Tongue (tissue), 1 donor: ENCODE measurements at regions not wholly inside any gene's neighbourhood (a gene's known extent, or its start where the extent isn't known, plus 50 kb on each side); places are given as distances from the start of the nearest gene placed in this dataset.

Source experiments
- DNase-seq: peaks from one replicate; pipeline ENCODE4 v3.0.0-alpha.2; 2015

DNA sequence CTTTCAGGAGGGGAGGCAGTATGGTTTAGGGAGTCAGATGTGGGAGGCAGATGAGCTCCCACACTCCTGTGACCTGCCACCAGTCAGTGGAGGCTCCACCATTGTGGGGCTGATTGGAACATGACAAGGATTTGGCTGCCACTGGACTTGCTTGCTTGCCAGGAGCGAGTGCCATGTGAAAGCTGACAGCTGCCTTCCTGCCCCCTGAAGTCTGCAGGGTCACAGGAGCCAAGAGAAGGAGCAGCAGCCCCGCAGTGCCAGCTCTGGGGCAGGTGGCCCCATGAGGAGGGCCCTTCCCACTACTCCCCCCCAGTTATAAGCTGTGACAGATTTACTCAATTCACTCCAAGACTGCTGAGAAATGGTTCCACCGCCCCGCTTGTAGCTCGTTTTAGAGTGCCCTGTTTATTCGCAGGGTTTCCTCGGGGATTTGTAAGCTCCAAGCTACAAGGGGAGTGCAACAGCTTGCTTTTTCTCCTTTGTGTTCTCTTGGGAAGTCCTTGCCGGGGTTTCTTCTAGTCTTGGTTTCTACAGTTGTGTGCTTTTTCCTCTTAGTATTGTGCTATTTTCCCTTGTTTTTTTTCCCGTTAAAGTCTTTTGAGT, 414.3 kb downstream of the MEIS1 start:
- no peak for DNase-seq

DNA sequence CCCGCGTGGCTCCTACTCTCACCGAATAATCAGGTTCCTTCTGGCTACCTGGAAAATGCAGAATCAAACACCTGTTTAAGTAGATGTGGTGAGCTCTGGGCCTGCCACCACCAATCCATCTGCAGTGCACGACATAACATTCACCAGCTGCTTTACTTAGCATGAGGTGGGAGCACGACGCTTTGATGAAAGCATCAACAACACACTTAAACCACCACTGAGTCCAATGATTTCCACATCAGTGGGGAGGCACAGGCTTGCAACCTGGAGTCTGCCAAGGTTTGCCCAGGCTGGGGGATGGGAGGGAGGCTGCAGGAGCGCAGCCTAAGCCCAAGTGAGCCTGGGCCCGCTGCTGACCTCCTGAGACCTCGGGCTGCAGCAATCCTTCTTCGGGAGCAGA, 415.5 kb downstream of the MEIS1 start:
- no peak for DNase-seq

DNA sequence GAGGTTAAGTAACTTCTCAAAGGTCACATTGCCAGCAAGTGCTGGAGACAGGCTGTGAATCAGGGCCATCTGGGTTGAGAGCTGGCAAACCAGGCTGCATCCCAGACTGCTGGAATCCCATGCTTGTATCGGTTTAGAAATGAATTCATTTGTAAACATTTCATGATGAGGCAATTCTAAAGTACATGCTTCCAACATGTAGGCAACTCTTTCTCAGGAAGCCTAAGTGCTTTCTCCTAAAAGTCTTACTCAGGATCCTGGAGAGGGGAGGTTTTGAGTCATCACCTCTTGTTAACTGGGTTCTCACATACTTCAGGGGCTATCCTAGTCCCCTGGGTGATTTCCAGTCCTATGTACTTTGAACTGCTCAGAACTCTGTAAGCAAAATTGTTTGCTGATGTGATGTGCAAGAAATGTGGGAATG, 416.5 kb downstream of the MEIS1 start:
- no peak for DNase-seq

DNA sequence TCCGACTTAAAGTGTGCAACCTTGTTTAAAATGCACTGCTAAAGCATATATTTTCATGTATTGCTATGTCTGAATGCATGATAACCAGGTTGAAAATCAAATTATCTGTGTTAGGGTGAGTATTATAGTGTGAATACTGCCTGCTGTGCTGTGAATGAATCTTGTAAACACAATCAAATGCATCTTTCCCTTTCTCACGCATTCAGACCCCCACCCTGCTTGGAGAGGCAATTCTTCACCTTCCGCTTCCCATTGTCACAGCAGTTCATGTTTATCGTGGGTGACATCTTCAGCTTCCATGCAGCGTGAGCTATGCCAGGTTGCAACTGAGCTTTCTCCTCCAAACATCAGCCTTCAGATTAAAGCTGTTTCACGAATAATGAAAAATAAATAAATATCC, 418.0 kb downstream of the MEIS1 start:
- no peak for DNase-seq

DNA sequence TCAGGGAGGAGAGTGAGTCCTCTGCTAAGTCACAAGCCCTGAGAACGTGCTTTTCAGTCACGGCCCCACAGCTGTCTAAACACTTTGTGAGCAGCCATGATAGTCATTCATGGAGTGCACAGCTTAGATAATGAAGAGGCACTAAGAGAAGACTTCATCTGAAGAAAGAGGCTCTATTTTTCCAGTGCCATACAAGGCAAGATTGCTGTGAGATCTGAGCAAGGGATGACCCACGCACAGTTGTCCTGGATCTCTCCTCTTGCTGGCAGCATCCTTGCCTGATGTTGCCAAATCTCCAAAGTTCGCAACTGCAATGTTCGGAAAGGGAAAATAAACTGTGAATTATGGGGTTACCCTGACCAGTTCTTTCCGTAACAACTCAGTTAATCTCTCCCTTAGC, 418.7 kb downstream of the MEIS1 start:
- no peak for DNase-seq

DNA sequence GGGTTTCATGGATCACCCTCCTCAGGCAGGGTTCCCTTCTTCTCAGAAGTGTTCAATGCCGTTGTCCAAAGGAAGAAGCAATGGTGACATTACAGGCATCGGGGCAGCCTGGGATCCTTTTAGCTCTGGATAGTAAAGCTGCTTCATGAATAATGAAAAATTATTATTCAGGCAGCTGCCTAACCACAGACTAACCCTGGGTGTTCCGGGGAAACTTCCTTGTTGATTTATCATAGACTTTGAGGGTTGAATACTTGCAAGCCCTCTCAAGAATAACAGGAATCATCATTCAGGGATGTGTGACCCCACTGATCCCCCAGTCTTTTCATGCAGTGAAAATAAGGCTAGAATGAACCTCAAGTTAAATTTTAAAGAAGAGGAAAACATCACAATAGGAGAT, 419.4 kb downstream of the MEIS1 start:
- no peak for DNase-seq

DNA sequence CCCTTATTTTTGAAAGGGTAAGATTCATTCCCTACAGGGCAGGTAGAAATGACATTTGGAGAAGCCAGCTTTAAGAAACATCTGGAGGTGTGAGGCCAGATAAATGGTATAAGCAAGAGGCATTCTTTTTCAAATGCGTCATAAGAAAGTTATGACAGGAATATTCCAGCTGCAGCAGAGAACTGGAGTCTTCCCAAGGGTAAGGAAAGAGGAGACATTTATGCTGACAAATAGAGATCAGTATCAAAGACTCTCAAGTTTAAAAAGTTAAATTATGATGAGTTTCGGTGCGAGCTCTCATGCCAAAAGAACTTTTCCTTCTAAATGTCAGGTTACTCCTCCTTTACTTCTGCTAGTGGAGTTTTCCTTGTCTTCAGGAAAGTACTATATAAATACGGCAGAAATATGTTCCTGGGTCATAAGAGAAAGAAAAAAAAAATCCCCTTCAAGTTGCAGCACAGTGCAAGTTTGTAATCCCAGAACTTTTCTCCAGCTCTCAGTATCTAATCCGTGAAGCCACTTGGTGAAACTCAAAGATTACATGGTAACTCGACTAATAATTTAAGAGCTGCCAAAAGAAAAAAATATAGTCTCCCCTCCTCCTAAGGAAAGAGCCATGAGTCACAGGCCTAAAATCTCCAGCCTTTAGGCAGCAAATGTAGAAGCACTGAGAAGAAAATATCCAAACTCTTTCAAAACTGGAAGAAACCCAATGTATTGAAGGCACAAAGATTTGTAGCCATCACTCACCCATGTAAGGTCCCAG, 428.1 kb downstream of the MEIS1 start:
- DNase-seq = peak; percentile 68

DNA sequence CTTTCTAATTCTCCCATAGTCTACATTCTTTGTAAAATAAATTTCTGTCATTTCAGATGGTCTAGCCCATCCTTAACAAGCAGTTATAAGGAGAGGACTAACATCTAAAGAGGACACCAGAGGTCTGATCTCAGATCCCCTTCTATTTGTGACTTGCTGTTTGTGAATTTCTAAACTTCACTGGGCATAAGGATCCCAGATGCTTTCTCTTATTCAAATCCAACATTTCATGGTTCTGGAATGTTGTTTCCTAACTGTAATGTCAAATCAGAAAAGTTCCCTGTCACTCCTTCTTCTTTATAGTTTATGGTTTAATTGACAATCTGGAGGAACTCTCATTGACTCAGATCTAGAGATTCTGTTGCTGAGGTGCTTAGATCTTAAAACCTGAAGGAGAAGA, 430.2 kb downstream of the MEIS1 start:
- DNase-seq = no peak

DNA sequence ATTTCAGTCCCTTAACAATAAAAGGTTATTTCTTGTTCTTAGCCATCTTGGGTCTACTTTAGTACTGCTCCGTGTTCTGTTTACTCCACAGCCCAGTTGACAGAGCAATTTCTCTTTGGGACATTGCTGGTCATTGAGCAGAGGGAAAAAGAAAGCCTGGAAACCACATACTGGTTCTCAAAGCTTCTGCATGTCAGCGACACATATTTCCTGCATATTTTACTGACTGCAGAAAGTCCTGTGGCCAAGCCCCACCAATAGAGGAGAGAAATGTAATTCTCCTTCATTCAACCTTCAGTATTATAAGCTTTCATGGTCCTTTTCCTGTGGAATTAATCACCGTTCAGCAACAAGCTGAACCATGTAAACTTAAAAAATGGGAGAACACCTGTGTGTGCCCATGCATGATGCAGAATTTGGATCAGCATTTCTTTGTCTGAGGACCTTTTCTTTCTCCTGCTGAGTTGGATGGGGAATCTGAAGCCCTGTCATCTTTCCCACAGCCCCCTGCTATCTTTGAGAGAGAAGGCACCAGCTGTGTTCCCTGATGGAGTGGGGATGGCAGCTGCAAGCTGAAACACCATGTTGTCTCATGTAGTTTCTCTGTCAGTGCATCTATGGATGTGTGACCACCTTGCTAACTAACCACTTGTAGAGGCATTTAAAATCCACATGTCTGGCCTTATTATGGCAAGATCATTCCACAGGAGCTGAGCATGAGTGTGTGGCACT, 431.6 kb downstream of the MEIS1 start:
- peak; percentile 48 for DNase-seq

DNA sequence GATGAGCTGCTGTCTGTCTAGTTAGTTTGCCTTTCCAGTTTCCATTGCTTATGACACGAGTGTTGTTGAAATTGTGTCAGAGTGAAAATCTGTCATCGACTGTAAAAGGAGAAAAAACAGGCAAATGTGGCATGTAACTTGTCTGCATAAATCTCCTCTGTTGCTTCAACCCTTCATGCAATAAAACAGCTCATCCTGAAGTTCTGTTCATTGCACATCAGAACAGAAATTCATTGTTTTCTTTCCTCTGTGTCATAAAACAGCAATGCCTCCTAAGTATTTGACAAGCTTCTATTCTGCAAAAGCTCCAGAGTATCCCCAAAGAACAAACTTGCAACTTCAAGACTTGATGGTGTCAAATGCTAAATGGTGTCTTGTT, 432.1 kb downstream of the MEIS1 start:
- no peak for DNase-seq

DNA sequence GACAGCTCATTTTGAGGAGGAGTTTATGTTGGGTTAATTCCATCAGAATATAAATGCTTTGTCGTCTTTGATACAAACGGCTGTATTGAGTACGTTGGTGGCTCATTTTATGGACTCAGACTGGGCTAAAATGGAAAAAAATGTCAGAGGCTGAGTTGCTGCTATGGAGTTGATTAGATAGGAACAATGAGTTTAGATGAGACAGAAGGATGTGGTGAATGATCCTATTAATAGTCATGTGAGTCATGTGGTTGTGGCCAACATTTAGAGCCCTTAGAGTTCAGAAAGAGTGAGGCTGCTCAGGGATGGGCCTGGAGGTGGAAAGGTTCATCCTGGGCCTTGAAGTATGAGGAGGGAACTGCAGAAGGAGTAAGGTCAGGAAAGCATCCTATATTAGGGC, 434.2 kb downstream of the MEIS1 start:
- DNase-seq = no peak

DNA sequence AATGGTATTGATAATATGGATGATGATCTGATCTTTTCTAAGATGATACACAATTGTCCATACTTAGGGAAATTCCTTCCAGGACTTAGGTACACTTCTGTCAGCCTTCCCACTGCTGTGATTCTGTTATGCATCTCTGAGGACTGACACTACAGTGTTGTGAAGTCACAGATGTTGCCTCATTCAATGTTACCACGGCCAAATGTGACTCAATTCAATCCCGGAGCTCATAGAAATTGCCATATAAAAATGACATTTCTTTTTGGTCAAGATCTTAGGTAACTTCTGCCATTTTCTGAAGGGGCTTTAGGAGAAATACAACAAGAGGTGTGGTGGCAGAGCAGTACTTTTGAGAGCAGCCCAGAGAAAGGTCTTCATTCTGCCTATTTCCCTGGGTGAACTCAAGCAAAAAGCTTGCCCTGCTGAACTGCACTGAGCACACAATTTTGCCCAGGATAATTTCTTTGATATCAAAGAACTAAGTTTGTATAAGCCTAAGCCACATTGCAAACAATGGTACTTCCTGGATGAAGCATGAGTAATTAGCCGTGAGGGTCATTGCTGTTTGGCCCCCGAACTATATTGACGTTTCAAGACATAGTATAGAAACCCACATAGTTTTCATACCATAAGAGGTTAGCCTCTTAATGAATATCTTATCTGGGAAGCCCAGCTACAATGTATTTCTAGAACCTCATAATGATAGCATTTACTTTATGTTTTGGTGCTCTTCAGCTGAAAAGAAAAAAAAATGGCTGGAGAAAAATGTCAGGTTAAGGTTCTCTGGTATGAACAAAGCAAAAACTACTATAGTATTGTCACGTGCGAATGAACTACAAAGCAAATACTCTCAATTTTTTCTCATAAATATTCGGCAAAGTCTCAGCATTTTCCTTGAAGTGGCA, 437.4 kb downstream of the MEIS1 start:
- DNase-seq = no peak

DNA sequence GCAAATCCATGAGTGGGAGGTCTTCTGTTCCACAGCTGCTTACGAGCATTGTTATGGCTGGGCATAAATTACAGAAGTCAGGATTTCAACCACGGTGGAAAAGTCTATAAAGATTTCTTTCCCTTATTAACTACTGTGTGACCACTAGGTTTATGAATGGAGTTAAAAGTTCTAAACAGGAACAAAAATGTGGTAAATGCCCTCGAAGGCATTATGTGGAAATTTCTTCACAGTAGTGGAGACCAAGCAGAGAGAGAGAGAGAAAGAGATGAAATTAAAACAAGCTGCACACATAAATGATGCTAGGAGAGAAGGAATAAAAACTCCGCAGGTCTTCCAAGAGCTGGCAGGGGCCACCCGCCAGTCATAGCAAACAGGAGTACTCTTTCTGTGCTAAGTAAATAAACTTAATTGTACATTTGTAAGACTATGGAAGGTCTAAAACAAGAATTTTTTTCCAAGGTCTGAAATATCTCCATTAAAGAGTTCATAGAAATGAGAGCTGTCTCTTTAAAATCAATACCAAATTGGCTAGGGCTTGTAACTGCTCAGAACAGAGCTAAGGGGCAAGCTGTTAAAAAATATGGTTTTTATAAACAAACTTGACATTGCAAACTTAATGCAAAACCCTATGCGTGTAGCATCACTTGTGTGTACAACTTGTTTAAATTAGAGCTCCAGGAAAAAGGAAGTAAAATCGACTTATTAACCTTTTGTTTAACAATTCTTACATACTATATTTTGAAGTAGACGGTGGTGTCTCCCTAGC, 438.2 kb downstream of the MEIS1 start:
- DNase-seq = no peak

DNA sequence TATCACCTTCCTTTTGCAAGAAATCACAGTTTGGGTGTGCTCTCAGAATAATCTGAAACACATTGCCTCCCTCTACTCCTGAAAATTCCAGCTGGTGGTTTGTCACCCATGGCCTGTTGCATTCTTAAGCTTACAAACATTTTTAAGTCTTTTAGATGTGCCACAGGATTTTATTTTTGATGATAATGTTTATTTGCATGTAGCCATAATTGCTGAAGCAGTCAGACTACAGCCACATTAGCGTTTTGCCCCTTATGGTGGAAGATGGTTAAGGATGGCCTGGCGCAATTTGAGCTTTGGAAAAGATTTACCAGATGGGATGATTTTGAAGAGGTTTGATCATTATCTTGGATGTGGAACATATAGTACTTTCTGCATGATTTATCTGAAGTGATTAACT, 439.5 kb downstream of the MEIS1 start:
- no peak for DNase-seq

DNA sequence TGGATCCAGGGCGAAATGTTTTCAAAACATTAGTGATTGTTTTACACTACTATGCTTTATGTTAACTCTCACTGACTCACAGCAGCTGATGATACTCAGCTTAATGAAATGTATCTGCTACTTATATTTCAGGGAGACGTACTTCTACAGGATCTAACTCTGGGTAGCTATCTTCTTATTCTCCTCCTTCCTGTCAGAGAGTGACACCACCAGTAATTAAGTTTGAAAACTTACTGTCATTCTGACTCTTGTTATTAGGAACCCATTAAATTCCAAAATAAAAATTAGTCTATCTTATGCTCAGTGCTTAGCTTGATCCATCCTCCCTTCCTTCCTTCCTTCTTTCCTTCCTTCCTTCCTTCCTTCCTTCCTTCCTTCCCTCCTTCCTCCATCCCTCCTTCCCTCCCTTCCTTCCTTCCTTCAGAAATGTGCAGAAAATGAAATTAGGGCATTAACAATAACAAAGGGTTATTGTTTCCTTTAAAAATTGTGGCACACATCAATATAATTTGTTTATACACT, 441.1 kb downstream of the MEIS1 start:
- DNase-seq = no peak

DNA sequence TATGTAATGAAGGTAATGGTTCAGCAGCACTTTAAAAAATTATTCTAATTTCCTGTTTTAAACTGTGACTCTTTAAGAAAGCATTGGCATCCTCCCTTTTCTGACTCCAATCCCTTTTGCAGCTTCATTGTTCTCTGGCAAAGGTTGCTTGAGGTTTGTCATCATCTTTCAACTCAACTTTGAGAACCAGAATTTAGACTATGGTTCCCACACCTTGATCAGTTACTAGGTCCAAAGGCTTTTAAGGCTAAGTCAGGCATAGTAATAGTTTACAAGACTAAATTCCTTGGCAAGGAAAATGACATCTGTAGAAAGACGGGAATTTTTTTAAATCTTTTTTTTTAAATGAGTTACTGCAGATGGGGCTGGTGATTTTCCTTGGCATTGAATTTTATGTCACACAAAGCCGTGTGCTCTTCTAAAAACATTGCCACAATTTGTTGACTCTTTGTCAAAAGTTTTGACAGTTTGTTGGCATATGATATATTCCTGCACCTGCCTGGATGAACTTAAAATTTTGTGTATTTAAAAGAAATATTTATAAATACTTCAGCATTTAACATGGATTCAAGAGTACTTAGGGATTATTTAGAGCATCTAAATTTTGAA, 451.0 kb downstream of the MEIS1 start:
- DNase-seq = peak; percentile 76

DNA sequence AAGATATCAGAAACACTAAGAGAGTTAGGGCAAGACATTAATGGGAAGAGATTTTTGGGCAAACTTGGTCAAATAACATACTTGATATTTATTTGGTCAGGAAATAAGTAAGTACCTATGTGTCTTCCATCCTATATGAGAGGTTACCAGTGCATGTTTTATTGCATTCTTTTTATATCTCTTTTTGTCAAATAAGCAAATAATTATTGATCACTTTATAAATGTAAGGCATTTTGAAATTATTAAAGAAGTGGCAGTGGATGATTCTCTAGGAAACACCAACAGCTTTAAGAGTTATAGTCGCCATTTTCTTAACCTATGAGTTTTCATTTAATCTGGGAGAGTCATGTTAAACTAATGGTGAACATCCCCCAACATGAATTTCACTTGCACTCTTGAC, 453.3 kb downstream of the MEIS1 start:
- no peak for DNase-seq

DNA sequence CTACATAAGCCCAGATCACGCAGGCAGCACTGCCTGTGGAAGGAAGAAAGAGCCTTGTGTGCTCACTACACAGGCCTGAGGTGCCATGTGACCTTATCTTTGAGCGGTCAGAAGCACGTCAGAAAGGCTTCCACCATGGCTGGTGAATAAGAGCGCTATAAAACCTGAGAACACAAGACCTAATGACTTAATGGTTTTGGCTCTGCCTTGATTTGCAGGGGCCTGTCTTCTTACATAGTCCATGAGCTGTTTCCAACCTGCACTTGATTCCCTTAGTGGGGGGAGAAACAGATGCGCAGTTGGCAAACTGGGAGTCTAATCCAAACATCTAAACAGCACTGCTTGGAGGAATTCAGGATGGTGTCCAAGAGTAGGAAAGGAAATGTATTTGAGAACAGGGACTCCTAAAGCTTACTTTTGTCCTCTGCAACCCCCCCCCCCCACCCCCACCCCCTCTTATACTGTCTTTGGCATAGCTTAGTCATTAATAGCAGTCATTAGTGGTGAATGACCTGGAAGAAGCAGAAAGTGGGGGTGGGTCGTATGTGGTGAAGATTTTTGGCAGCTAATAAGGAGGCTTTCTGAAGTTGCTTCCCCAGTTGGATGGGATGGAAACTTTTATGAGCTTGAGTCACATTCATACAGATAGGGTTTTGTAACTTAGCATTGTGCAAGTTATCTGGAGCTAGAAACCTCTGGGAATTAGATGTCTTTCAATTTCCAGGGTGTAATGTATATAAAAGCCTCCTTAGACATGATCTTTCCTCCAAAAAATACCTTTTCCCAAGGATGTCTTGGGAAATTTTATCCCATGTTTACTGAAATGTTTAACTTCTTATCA, 454.1 kb downstream of the MEIS1 start:
- DNase-seq = peak; percentile 87

DNA sequence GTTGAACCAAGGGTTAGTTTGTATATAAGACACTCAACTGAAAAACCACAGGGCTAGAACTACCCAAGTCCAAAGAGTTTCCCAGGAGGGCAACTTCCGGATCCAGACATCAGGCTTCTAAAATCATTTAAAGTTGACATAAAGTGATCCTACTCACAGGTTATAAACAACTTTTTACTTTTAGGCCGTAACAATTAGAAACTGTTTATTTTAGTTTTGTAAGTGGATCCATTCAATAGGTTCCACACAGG, 454.6 kb downstream of the MEIS1 start:
- DNase-seq = no peak

DNA sequence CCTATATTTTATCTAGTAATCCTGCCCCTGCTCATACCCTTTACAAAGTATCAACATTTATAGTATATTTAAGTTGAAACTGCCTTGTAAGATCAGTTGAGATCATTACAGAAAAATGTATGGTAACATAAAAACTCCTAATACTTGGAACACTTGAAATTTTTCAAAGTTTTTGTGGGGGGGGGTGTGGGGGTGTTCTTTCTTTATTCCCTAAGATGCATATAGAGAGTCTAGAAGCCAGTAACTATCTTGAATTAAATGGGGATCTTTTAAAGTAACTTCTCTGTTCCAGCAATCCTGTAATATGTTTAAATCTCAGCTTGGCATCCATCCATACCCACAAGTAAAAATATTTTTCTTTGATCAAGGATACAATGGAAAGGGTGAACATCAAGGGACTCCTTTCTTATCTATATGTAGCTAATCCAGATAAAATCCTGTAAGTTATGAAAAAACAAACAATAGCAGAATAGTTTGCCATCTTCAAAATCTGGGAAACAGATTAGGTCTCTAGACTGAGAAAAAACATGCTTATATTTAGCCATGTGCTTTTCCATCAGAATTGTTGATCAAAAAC, 455.3 kb downstream of the MEIS1 start:
- no peak for DNase-seq
